GM18909 (cell line): ENCODE measurements at regions not wholly inside any gene's neighbourhood (a gene's known extent, or its start where the extent isn't known, plus 50 kb on each side); places are given as distances from the start of the nearest gene placed in this dataset.
A peak's percentile ranks its signal among the peaks of the same experiment; 100 is the strongest.
"Not testable (repeated sequence)": the region's sequence is repeated elsewhere in the genome, so short reads cannot be mapped to it uniquely, and the experiment has no call there.

Experiments
- ATAC-seq: cut with Tn5 transposase; IDR thresholded peaks from one replicate; pipeline ENCODE4 v1.9.1; 2021; ENCODE audit warnings: mild to moderate bottlenecking; ENCODE audit not compliant: unreplicated experiment, poor library complexity

- no peak for ATAC-seq
Observed at GRCh38 chr2:17208511-17208910, 309.7 kb downstream of the RAD51AP2 start.

DNA sequence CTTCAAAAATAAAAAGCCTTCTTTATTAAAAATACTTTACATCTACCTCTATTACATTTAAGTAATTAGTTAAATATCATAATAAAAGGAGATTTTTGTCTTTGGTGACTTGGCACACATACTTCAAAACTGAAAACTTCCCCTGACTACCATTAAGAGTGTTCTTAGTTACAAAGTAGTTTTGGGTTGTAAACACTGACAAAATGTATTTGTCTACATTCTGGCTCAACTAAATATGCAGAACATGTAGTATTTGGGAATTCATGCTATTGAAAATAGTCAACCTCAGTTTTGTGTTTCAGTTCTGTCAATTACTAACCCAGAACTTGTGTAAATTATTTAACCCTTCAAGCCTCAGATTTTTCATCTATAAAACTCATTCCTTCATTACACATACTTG lies 311.5 kb downstream of the RAD51AP2 start:
- no peak for ATAC-seq

DNA sequence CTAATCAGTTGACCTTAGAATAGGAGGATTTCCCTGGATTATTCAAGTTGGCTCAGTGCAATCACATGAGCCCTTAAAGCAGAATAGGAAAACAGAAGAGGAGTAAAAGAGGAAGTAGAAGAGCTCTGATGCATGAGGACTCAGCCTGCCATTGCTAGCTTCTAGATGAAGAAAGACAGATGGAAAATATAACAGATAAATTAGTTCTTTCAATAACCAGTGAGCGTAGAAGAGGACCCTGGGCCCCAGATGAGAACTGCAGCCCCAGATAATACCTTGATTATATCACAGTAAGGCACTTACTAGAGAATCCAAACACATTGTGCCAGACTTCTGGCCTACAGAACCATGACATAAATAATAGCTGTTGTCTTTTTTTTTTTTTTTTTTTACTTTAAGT lies 314.0 kb downstream of the RAD51AP2 start:
- ATAC-seq, result not testable (repeated sequence)

- ATAC-seq, result peak; percentile 92
Observed at GRCh38 chr2:17202628-17203027, 315.6 kb downstream of the RAD51AP2 start.

GRCh38 chr2:17199741-17200140 lies 318.5 kb downstream of the RAD51AP2 start:
- ATAC-seq, result no peak

- no peak for ATAC-seq
Observed at GRCh38 chr2:17196380-17196779, 321.9 kb downstream of the RAD51AP2 start.

DNA sequence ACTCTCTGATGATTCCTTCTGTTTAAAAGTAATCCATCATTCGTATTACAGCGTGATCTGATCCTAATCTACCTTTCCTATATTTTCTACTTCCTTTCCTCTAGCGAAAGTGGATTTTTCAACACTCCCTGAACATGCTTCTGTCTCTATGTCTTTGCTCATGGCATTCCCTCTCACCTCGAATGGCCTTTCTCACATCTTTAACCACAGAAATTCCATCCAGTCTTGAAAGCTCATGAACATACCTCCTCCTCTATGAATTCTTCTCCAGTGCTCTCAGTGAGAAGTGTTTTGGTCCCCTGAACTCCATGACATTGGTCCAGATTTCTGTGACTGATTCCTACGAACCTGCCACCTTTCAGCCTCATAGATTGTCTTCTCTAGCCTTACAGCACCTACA lies 323.2 kb downstream of the RAD51AP2 start:
- no peak for ATAC-seq

DNA sequence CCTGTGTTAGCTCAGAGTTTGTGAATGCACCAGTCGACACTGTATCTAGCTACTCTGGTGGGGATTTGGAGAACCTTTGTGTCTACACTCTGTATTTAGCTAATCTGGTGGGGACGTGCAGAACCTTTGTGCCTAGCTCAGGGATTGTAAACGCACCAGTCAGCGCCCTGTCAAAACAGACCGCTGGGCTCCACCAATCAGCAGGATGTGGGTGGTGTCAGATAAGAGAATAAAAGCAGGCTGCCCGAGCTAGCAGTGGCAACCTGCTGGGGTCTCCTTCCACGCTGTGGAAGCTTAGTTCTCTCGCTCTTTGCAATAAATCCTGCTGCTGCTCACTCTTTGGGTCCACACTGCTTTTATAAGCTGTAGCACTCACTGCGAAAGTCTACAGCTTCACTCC lies 324.2 kb downstream of the RAD51AP2 start:
- no peak for ATAC-seq

GRCh38 chr2:17193433-17193890 lies 324.8 kb downstream of the RAD51AP2 start:
- not testable (repeated sequence) for ATAC-seq

DNA sequence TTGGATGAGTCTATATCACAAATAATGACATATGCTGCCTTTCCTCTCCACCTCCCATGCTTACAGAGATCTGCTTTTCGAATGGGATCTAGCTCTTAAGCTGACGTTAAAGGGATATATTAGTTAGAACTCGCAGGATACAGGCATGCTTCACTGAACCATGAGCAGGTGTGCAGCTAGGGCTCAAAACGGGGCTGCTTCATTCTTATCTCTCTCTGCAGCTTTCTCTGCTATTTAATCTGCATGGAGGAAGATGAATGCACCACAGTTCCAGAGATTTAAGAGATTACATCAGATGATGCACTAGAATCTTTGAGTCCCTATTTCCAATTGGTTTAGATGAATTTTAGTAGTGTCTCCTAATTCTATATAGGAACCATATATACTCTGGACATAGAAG lies 327.0 kb downstream of the RAD51AP2 start:
- no peak for ATAC-seq

- no peak for ATAC-seq
Observed at GRCh38 chr2:17190527-17190926, 327.7 kb downstream of the RAD51AP2 start.

DNA sequence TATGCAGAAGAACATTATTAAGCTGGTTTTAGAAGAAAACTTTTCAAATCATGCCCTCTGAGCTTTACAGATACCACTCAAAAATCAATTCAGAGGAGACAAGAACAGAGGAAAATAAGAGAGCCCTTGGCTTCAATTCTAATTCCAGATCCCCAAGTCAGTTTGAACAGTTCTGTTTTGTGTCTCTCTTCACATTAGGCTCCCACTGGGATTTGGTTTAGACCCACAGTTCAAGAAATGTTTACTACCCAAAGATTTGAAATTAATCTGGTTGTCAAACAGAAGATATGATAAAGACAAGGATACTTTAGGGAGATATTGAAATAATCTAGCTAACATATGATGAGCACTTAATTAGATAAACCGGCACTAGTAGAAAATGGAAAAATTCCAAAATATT lies 329.5 kb downstream of the RAD51AP2 start:
- ATAC-seq, result no peak

DNA sequence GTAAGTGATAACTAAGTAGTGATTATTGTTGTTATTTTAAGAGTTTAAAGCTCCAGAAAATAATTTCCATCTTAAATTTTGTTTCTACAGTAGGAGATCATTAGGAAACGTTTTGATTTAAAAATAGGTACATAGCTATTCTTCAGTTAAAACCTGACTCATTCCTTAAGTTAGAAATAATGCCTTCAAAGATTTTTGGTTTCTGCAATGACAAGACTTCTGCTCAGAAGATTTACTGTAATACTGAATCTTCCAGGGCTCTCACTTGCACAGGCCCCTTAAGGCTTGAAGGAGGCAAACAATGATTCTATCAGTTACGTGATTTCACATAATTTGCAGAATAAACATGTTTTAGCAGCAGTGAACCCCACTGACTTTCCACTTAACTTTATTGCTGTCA lies 333.7 kb downstream of the RAD51AP2 start:
- ATAC-seq, result no peak

- no peak for ATAC-seq
Observed at GRCh38 chr2:17182399-17182798, 335.8 kb downstream of the RAD51AP2 start.

DNA sequence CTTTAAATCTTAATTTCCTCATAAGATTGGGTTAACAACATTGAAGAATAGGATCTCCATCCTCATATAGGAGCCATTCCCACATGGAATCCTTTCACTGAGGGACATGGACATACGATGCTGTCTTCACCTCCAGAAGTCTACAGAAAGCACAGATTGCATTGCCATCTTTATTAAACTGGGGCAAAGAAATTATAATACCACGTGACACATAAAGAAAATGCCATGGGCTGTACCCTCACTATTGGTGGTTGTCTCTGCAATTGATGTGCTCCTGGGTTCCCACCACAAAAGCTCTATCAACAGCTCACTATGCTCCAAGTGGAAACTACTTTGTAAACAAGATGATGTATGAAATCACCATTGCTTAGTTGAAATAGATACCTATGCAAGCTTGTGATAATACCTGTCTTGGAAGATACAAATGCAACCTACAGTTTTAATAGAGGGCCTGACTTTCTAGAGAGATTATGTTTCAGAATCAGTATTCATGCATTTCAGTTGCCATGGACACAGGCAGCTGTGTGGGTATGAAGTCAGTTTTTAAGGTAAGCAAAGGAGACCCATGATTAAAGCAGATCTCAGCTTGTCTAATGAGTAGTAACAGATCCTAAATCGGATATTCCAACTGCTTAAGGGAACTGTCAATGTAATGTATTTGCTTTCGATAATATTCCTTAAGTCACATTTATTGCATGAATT lies 337.0 kb downstream of the RAD51AP2 start:
- no peak for ATAC-seq

- ATAC-seq, result no peak
Observed at GRCh38 chr2:17179145-17179808, 339.0 kb downstream of the RAD51AP2 start.

GRCh38 chr2:17177088-17177487 lies 341.2 kb downstream of the RAD51AP2 start:
- no peak for ATAC-seq

GRCh38 chr2:17171446-17172049 lies 346.7 kb downstream of the RAD51AP2 start:
- ATAC-seq, result peak; percentile 90

GRCh38 chr2:17166506-17166905 lies 351.7 kb downstream of the RAD51AP2 start:
- no peak for ATAC-seq

- ATAC-seq, result no peak
Observed at GRCh38 chr2:17164550-17164949, 353.7 kb downstream of the RAD51AP2 start.

GRCh38 chr2:17163638-17164037 lies 354.6 kb downstream of the RAD51AP2 start:
- ATAC-seq, result no peak

- ATAC-seq, result no peak
Observed at GRCh38 chr2:17162713-17163112, 355.5 kb downstream of the RAD51AP2 start.
